Fibroblast of pulmonary artery (primary cell): ENCODE measurements at regions not wholly inside any gene's neighbourhood (a gene's known extent, or its start where the extent isn't known, plus 50 kb on each side); places are given as distances from the start of the nearest gene placed in this dataset.

Source experiments
- DNase-seq: peaks from one replicate; pipeline ENCODE4 v3.0.0-alpha.2; 2010; ENCODE audit warnings: low read depth
- H3K4me3 ChIP-seq: replicated peaks from 2 replicates; pipeline ENCODE4 v1.5.1; 2011; ENCODE audit warnings: low read depth, mild to moderate bottlenecking, control low read depth, low read length, moderate library complexity
- TF ChIP-seq, protein P1 (sequence below): IDR thresholded peaks from 2 replicates; pipeline ENCODE4 v1.5.1; 2011; ENCODE audit warnings: mild to moderate bottlenecking, control low read depth, low read length, inconsistent platforms; ENCODE audit errors: missing control alignments

DNA sequence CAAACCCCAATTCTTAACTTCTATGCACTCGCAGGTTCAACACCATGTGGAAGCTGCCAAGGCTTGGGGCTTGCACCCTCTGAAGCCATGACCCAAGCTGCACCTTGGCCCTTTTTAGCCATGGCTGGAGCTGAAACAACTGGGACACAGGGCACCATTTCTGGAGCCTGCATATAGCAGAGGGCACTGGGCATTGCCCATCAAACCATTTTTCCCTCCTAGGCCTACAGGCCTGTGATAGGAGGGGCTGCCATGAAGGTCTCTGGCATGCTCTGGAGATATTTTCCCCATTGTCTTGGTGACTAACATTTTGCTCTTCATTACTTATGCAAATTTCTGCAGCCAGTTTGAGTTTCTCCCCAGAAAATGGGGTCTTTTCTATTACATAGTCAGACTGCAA lies 484.7 kb downstream of the EPHA7 start:
- TF ChIP-seq, protein P1, sequence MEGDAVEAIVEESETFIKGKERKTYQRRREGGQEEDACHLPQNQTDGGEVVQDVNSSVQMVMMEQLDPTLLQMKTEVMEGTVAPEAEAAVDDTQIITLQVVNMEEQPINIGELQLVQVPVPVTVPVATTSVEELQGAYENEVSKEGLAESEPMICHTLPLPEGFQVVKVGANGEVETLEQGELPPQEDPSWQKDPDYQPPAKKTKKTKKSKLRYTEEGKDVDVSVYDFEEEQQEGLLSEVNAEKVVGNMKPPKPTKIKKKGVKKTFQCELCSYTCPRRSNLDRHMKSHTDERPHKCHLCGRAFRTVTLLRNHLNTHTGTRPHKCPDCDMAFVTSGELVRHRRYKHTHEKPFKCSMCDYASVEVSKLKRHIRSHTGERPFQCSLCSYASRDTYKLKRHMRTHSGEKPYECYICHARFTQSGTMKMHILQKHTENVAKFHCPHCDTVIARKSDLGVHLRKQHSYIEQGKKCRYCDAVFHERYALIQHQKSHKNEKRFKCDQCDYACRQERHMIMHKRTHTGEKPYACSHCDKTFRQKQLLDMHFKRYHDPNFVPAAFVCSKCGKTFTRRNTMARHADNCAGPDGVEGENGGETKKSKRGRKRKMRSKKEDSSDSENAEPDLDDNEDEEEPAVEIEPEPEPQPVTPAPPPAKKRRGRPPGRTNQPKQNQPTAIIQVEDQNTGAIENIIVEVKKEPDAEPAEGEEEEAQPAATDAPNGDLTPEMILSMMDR, result no peak

DNA sequence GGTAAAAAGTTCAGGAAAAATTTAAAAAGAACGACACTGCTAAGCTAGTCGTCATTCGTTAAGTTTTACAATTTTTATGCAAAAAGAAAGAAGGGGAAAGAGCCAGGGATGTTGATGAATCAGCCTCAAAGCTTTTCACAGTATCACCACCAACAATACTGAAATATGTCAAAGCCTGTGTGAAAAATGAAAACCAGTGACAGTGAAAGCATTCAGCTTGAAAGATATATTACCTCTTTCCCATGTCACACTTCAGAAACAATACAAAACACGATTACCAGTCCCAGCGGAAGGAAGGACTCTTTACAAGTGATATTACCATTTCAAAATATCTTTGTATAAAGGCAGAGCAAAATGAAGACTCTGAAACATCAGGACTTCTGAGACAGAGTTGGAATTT lies 489.2 kb downstream of the EPHA7 start:
- no peak overlapping the region for H3K4me3 ChIP-seq
- no peak for DNase-seq
- TF ChIP-seq, protein P1, result no peak

More for the DNA sequence above, 484.7 kb downstream of the EPHA7 start:
- DNase-seq, result no peak
- H3K4me3 ChIP-seq, result no peak overlapping the region

DNA sequence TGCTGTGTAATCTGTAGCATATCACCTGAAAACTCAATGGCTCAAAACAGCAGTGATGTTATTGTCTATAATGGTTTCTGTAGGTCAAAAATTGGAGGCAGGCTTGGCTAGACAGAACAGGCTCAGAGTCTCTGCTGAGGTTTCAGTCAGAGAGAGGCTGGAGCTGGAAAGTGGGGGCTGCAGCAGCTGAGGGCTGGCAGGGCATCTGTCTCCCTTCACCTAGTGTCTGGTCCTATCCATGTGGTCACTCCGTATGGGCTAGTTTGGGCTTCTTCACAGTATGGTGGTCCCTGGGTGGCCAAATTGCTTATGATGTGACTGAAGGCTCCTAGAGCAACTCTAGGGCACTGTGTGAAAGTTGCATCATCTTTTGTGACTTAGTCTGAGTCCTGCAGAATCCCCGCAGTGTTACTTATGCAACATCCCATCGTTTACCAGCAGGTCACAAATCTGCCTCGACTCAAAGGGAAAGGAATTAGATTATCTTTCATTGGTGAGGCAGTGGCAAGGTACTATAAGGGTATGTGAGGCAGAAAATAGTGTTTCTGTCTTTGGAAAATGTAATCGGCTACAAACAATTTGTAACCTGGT lies 497.0 kb downstream of the EPHA7 start:
- DNase-seq, result no peak
- H3K4me3 ChIP-seq, result no peak overlapping the region
- TF ChIP-seq, protein P1, result no peak

DNA sequence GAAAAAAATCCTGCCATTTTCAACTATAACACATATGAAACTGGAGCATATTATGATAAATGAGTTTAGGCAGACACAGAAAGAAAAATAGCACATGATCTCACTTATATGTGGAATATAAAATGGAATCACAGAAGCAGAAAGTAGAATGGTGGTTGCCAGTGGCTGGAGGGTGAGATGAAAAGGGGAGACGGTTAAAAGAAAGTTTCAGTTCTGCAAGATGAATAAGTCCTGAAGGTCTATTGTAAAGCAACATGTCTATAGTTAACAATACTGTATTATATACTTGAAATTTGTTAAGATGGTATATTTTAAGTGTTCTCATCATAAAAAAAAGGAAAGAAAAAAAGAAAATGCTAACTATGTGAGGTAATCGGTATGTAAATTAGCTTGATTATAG lies 503.9 kb downstream of the EPHA7 start:
- TF ChIP-seq, protein P1, result no peak
- no peak overlapping the region for H3K4me3 ChIP-seq
- no peak for DNase-seq

DNA sequence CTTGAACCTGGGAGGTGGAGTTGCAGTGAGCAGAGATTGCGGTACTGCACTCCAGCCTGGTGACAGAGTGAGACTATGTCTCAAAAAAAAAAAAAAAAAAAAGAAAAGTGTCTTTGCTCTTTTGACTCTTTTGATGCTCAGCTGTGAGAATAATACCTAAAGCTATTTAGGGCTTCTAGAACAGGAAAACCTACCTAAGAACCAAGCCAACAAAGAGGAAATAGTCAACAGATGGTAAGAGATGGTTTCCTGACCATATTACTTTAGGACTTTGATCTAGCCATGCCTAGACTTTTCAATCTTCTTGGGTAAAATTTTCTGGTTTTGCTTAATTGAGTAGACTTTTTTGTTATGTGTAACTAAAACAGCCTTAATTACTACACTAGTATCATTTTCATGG lies 508.1 kb downstream of the EPHA7 start:
- no peak for DNase-seq
- TF ChIP-seq, protein P1, result no peak
- H3K4me3 ChIP-seq, result no peak overlapping the region

DNA sequence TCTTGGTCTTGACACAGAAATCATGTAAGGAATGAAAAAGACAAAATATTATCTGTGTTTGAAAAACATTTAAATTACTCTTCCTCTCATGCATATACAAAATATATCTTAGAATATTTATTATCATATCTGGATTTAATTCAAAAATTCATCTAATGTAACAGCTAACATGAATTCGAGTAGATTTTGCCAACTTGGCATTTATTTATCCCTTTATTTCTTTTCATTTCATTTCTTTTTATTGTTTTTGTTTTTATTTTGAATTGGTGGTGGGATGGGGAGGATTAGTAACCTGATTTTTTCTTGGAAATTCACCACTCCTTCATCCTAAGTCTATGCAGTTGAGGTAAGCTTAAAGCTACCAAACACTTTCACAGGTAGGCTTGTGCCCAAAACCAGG lies 508.7 kb downstream of the EPHA7 start:
- no peak for DNase-seq
- TF ChIP-seq, protein P1, result no peak
- H3K4me3 ChIP-seq, result no peak overlapping the region

DNA sequence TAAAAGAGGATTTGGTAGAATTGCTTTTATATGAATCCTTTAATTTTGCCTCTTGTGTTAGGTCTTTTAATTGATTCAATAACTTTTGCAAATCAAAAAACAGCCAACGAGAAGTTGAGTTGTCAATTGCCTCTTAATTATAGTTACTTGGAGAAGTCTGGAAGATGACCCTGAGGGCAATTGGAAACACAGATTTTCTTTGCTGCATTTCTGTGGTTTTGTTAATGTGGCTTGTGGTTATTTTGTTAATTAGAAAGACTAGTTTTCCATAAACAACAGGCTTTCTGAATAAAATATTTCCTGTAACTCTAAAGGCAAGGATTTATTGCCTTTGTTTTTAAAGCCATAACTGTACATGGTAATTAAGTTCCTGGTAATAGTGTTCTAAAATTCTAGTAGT lies 513.0 kb downstream of the EPHA7 start:
- DNase-seq, result no peak
- TF ChIP-seq, protein P1, result no peak

More for the DNA sequence above, 513.0 kb downstream of the EPHA7 start:
- no peak overlapping the region for H3K4me3 ChIP-seq
